ENCODE measurements at regions not wholly inside any gene's neighbourhood (a gene's known extent, or its start where the extent isn't known, plus 50 kb on each side); places are given as distances from the start of the nearest gene placed in this dataset.
"Not testable (repeated sequence)": the region's sequence is repeated elsewhere in the genome, so short reads cannot be mapped to it uniquely, and the experiment has no call there.

GRCh38 chr5:12119657-12120056 lies 215.4 kb upstream of the CTNND2 start:
- H3K4me3 Mint-ChIP-seq, result no peak overlapping the region
- H3K4me1 Mint-ChIP-seq (ENCODE audit: low read depth), result no peaks in the 10 kb centered on the region
- intact Hi-C loops (cut with micrococcal nuclease), result no loop called here
- H3K27ac Mint-ChIP-seq, result no peak overlapping the region
- H3K36me3 Mint-ChIP-seq (ENCODE audit: low read depth), result no peaks in the 10 kb centered on the region
- H3K27me3 Mint-ChIP-seq, result no peaks in the 10 kb centered on the region
- peaks cover 17% of the 10 kb centered on the region for H3K9me3 Mint-ChIP-seq

GRCh38 chr5:12114075-12114474 lies 209.8 kb upstream of the CTNND2 start:
- no peak overlapping the region for H3K27ac Mint-ChIP-seq
- peaks cover 6% of the 10 kb centered on the region for H3K9me3 Mint-ChIP-seq
- H3K27me3 Mint-ChIP-seq, result no peaks in the 10 kb centered on the region
- H3K4me1 Mint-ChIP-seq (ENCODE audit: low read depth), result no peaks in the 10 kb centered on the region
- intact Hi-C loops (cut with micrococcal nuclease), result no loop called here
- H3K36me3 Mint-ChIP-seq (ENCODE audit: low read depth), result no peaks in the 10 kb centered on the region
- H3K4me3 Mint-ChIP-seq, result no peak overlapping the region

- Mint-ChIP-seq H3K27me3 (no peaks in the 10 kb centered on the region), H3K4me3 (no peak overlapping the region), H3K9me3 (peaks cover 6% of the 10 kb centered on the region), H3K4me1 (ENCODE audit: low read depth) (no peaks in the 10 kb centered on the region), H3K36me3 (ENCODE audit: low read depth) (no peaks in the 10 kb centered on the region), H3K27ac (no peak overlapping the region)
- intact Hi-C loops (cut with micrococcal nuclease), result no loop called here
Observed at GRCh38 chr5:12113062-12113461, 208.8 kb upstream of the CTNND2 start.

GRCh38 chr5:12111261-12111660 lies 207.0 kb upstream of the CTNND2 start:
- intact Hi-C loops (cut with micrococcal nuclease), result no loop called here
- H3K27ac Mint-ChIP-seq, result no peak overlapping the region
- no peaks in the 10 kb centered on the region for H3K27me3 Mint-ChIP-seq
- H3K9me3 Mint-ChIP-seq, result peaks cover 6% of the 10 kb centered on the region
- H3K4me3 Mint-ChIP-seq, result no peak overlapping the region
- no peaks in the 10 kb centered on the region for H3K4me1 Mint-ChIP-seq (ENCODE audit: low read depth)
- no peaks in the 10 kb centered on the region for H3K36me3 Mint-ChIP-seq (ENCODE audit: low read depth)

- Mint-ChIP-seq H3K4me3 (no peak overlapping the region), H3K27ac (no peak overlapping the region), H3K27me3 (no peaks in the 10 kb centered on the region), H3K9me3 (peaks cover 6% of the 10 kb centered on the region), H3K36me3 (ENCODE audit: low read depth) (no peaks in the 10 kb centered on the region), H3K4me1 (ENCODE audit: low read depth) (no peaks in the 10 kb centered on the region)
- intact Hi-C loops (cut with micrococcal nuclease), result no loop called here
Observed at GRCh38 chr5:12110629-12111028, 206.4 kb upstream of the CTNND2 start.

GRCh38 chr5:12109075-12109688 lies 204.9 kb upstream of the CTNND2 start:
- Mint-ChIP-seq H3K36me3 (ENCODE audit: low read depth) (no peaks in the 10 kb centered on the region), H3K4me3 (no peak overlapping the region), H3K27ac (no peak overlapping the region), H3K27me3 (no peaks in the 10 kb centered on the region), H3K4me1 (ENCODE audit: low read depth) (no peaks in the 10 kb centered on the region), H3K9me3 (peaks cover 6% of the 10 kb centered on the region)
- intact Hi-C loops (cut with micrococcal nuclease), result no loop called here

GRCh38 chr5:12102151-12102550 lies 197.9 kb upstream of the CTNND2 start:
- H3K27me3 Mint-ChIP-seq, result no peaks in the 10 kb centered on the region
- no peaks in the 10 kb centered on the region for H3K36me3 Mint-ChIP-seq (ENCODE audit: low read depth)
- intact Hi-C loops (cut with micrococcal nuclease), result no loop called here
- H3K9me3 Mint-ChIP-seq, result no peaks in the 10 kb centered on the region
- no peak overlapping the region for H3K4me3 Mint-ChIP-seq
- H3K27ac Mint-ChIP-seq, result no peak overlapping the region
- no peaks in the 10 kb centered on the region for H3K4me1 Mint-ChIP-seq (ENCODE audit: low read depth)

- no peaks in the 10 kb centered on the region for H3K36me3 Mint-ChIP-seq (ENCODE audit: low read depth)
- H3K4me1 Mint-ChIP-seq (ENCODE audit: low read depth), result no peaks in the 10 kb centered on the region
- no peak overlapping the region for H3K4me3 Mint-ChIP-seq
- no peaks in the 10 kb centered on the region for H3K9me3 Mint-ChIP-seq
- no peaks in the 10 kb centered on the region for H3K27me3 Mint-ChIP-seq
- intact Hi-C loops (cut with micrococcal nuclease), result no loop called here
- no peak overlapping the region for H3K27ac Mint-ChIP-seq
Observed at GRCh38 chr5:12100542-12100941, 196.3 kb upstream of the CTNND2 start.

- Mint-ChIP-seq H3K27me3 (no peaks in the 10 kb centered on the region), H3K9me3 (no peaks in the 10 kb centered on the region), H3K4me3 (no peak overlapping the region), H3K27ac (no peak overlapping the region), H3K4me1 (ENCODE audit: low read depth) (no peaks in the 10 kb centered on the region), H3K36me3 (ENCODE audit: low read depth) (no peaks in the 10 kb centered on the region)
- intact Hi-C loops (cut with micrococcal nuclease), result no loop called here
Observed at GRCh38 chr5:12099296-12099695, 195.1 kb upstream of the CTNND2 start.

GRCh38 chr5:12095808-12096281 lies 191.6 kb upstream of the CTNND2 start:
- Mint-ChIP-seq H3K27ac (no peak overlapping the region), H3K4me3 (no peak overlapping the region), H3K27me3 (no peaks in the 10 kb centered on the region), H3K9me3 (no peaks in the 10 kb centered on the region), H3K36me3 (ENCODE audit: low read depth) (no peaks in the 10 kb centered on the region), H3K4me1 (ENCODE audit: low read depth) (no peaks in the 10 kb centered on the region)
- intact Hi-C loops (cut with micrococcal nuclease), result no loop called here

- H3K27me3 Mint-ChIP-seq, result no peaks in the 10 kb centered on the region
- no peak overlapping the region for H3K4me3 Mint-ChIP-seq
- H3K4me1 Mint-ChIP-seq (ENCODE audit: low read depth), result no peaks in the 10 kb centered on the region
- no peaks in the 10 kb centered on the region for H3K36me3 Mint-ChIP-seq (ENCODE audit: low read depth)
- intact Hi-C loops (cut with micrococcal nuclease), result no loop called here
- no peak overlapping the region for H3K27ac Mint-ChIP-seq
- no peaks in the 10 kb centered on the region for H3K9me3 Mint-ChIP-seq
Observed at GRCh38 chr5:12093586-12093985, 189.3 kb upstream of the CTNND2 start.

- no peak overlapping the region for H3K27ac Mint-ChIP-seq
- H3K4me1 Mint-ChIP-seq (ENCODE audit: low read depth), result no peaks in the 10 kb centered on the region
- intact Hi-C loops (cut with micrococcal nuclease), result no loop called here
- H3K27me3 Mint-ChIP-seq, result no peaks in the 10 kb centered on the region
- no peak overlapping the region for H3K4me3 Mint-ChIP-seq
- H3K36me3 Mint-ChIP-seq (ENCODE audit: low read depth), result no peaks in the 10 kb centered on the region
- H3K9me3 Mint-ChIP-seq, result peaks cover 37% of the 10 kb centered on the region
Observed at GRCh38 chr5:12080761-12081160, 176.5 kb upstream of the CTNND2 start.

GRCh38 chr5:12078286-12078685 lies 174.0 kb upstream of the CTNND2 start:
- H3K4me3 Mint-ChIP-seq; H3K27ac Mint-ChIP-seq; H3K27me3 Mint-ChIP-seq; H3K4me1 Mint-ChIP-seq (ENCODE audit: low read depth); H3K36me3 Mint-ChIP-seq (ENCODE audit: low read depth); intact Hi-C loops (cut with micrococcal nuclease): not testable (repeated sequence)
- H3K9me3 Mint-ChIP-seq, result peaks cover 37% of the 10 kb centered on the region

GRCh38 chr5:12073426-12073825 lies 169.2 kb upstream of the CTNND2 start:
- Mint-ChIP-seq H3K4me1 (ENCODE audit: low read depth) (no peaks in the 10 kb centered on the region), H3K9me3 (no peaks in the 10 kb centered on the region)

GRCh38 chr5:12072441-12072840 lies 168.2 kb upstream of the CTNND2 start:
- H3K4me3 Mint-ChIP-seq, result no peak overlapping the region
- no peaks in the 10 kb centered on the region for H3K36me3 Mint-ChIP-seq (ENCODE audit: low read depth)
- peaks cover 1% of the 10 kb centered on the region for H3K9me3 Mint-ChIP-seq
- intact Hi-C loops (cut with micrococcal nuclease), result no loop called here
- H3K27me3 Mint-ChIP-seq, result no peaks in the 10 kb centered on the region
- H3K27ac Mint-ChIP-seq, result no peak overlapping the region
- H3K4me1 Mint-ChIP-seq (ENCODE audit: low read depth), result no peaks in the 10 kb centered on the region

More at GRCh38 chr5:12073426-12073825, 169.2 kb upstream of the CTNND2 start:
- intact Hi-C loops (cut with micrococcal nuclease), result no loop called here
- Mint-ChIP-seq H3K27me3 (no peaks in the 10 kb centered on the region), H3K27ac (no peak overlapping the region), H3K36me3 (ENCODE audit: low read depth) (no peaks in the 10 kb centered on the region), H3K4me3 (no peak overlapping the region)
